Esophagus mucosa (tissue), 1 donor: ENCODE measurements at regions not wholly inside any gene's neighbourhood (a gene's known extent, or its start where the extent isn't known, plus 50 kb on each side); places are given as distances from the start of the nearest gene placed in this dataset.
"Not testable (repeated sequence)": the region's sequence is repeated elsewhere in the genome, so short reads cannot be mapped to it uniquely, and the experiment has no call there.

Source experiments
- ATAC-seq: fragments of 200-7000 bp; cut with Tn5 transposase; one replicate; pipeline ENCODE4 v1.9.1; 2020
- donor health status: DM: yes; HTN: yes; CAD: no.

DNA sequence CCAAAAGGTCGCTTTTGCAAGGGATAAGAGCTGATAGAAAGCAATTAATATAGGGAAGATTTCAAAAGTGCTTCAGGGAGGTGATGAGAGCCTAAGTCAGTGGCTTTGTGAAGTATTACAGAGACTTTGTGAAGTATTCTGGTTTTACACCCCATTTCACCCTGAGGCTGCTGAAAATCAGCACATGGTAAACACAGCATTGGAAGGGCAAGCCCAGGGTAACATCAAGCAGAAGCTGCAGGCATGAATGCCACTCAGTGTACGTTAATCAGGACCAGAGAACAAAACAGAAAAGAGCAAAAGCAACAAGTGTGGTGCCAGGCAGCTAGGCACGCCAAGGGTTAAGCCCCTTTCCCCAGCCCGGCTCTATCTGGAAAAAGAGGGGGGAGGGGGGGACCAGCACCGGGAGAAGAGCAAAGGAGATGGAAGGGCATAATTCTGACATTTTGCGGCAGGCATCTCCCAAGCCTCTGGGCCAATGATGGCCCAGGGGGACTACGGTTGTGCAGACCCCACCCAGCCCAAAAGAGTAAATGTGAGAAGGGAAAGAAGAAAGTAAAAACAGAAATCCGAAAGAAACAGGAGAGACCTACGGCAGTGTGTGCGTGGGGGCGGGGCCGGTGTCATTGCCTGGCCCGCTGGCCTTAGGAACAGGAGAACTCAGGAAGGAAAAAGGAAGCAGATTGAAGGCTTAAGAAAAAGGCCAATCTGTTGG is 58.9 kb downstream of the DHRS2 start:
- peak; percentile 35 for ATAC-seq

DNA sequence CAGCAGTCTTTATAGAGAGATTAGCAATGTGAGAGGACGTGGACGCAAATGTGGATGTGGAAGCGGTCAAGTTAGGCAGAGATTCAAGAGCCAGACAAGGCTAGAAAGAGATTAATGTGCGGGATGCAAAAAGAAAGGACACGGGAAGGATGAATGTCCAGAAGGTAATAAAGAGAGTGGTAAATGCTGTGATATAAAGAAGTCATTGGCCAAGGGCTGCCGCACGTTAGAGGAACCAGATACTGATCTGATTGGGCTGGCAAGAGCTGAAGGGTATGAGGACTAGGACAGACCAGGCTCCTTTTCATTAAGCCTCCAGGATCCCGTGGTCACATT is 59.5 kb downstream of the DHRS2 start:
- no peak for ATAC-seq

GRCh38 chr14:23696701-23697239 is 60.6 kb downstream of the DHRS2 start:
- no peak for ATAC-seq

DNA sequence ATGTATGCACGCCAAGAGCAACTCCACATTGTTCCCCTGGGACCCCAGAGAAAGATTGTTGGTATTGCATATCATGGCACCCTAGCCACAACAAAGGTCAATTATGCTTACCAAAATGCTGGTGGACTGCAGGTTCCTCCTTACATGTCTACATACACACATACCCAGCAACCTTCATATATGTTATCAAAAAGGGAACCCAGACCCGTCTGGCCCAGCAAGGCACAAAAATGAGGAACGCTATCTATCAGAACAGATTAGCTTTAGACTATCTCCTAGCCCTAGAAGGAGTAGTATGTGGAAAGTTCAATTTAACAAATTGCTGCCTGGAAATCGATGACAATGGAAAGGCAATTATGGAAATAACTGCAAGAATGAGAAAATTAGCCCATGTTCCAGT is 61.5 kb downstream of the DHRS2 start:
- ATAC-seq = no peak

GRCh38 chr14:23702656-23703426 is 66.7 kb downstream of the DHRS2 start:
- ATAC-seq = no peak

- ATAC-seq = no peak
These were observed 68.7 kb downstream of the DHRS2 start for GRCh38 chr14:23704890-23705289.

DNA sequence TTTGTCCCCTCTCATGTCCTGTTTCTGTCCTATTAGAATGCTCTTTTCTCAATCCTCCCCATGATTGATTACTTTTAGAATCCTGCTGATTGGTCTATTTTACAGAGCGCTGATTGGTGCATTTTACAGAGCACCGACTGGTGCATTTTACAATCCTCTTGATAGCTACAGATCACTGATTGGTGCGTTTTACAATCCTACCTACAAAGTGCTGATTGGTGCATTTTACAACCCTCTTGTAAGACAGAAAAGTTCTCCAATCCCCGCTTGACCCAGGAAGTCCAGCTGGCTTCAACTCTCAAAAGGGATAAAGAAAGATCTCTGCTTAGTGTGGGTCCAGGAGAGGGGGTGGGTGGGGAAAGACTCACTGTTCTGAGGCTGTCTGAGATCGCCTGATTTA is 71.3 kb downstream of the DHRS2 start:
- ATAC-seq = no peak

DNA sequence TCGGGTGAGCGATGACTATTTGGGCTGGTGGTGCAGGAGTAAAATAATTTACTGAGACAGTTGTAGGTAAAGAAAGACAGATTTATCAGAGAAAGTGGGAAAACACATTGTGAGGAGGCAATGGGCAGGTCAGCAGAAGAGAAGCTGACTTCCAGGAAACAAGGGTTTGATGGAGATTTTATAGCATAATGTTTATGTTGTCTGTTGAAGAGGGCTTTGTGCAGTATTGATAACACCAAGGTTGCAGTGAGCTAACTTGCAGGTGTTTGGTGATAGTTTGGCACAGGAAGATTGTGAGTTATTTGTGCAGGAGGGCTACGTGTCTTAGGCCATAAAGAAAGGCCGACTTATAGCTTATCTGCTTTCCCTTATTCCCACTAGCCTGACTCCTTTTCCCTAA is 72.2 kb downstream of the DHRS2 start:
- ATAC-seq = no peak

GRCh38 chr14:23709923-23710322 is 73.8 kb downstream of the DHRS2 start:
- no peak for ATAC-seq

DNA sequence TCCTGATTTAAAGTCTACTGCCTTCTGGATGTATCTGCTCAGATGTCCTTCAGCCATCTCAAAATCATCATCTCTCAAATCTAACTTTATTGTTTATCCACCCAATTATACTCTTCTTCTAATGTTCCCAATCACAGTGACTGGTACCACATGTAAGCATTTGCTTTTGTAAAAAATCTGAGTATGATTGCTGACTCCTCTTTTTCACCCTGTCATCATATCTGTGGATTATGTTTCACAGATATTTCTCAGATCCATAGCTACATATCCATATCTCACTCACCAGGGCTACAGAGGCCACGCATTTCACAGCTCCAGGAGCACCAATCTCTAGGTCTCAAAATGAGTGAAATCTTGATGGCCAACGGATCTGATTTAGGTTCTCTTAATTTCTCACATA is 76.1 kb downstream of the DHRS2 start:
- ATAC-seq = no peak

DNA sequence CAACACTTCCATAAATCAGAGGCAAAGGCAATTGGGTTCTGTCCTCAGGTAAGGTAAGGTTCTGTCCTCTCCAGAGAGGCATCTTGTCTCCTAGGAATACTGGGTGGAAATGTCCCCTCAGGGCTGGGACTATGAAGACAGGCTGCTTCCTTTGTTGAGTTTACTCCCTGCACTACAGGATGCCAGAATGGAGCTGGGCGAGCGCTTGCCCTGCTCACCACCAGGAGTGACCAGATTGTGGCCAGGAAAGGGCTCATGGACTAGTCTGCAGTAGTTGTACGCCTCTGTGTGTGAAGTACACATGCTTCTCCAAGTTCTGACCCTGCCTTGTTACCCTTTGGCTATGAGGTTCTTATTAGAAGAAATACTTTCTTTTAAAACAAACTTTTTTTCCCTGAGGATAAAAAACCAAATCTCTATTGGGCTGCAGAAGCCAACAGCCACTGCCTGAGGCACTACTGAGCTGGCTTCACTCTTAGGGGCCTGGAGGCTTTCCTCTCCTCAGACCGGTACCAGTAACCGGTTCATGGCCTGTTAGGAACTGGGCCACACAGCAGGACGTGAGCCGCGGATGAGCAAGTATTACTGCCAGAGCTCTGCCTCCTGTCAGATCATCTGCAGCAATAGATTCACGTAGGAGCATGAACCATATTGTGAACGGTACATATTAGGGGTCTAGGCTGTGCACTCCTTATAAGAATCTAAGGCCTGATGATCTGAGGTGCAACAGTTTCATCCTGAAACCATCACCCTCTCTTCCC is 83.2 kb downstream of the DHRS2 start:
- ATAC-seq = no peak

DNA sequence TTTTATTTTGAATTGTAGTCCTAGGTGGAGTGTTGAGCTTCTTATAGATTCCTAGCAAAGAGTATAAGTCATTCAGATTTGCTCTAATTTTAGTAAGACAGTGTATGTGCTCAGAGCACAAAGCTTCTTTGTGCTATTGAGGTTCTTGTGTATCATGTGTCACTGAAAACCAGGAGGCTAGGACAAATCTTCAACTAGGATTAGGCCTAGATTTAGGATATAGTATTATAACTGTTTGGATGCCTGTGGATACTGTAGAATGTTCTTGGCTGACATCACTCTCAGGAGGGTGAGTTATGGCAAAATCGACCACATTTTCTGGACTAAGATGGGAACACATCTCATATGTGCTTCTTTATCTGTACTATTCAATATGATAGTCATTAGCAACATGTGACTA is 86.5 kb downstream of the DHRS2 start:
- ATAC-seq = no peak

- ATAC-seq = no peak
These were observed 87.7 kb downstream of the DHRS2 start for GRCh38 chr14:23723911-23724310.

- ATAC-seq = no peak
These were observed 89.4 kb downstream of the DHRS2 start for GRCh38 chr14:23725528-23725927.

GRCh38 chr14:23725980-23726710 is 90.0 kb downstream of the DHRS2 start:
- no peak for ATAC-seq

- ATAC-seq = peak; percentile 71
These were observed 91.6 kb downstream of the DHRS2 start for GRCh38 chr14:23727566-23728335.

GRCh38 chr14:23728791-23729190 is 92.6 kb downstream of the DHRS2 start:
- no peak for ATAC-seq

- ATAC-seq = no peak
These were observed 93.7 kb downstream of the DHRS2 start for GRCh38 chr14:23729720-23730387.

DNA sequence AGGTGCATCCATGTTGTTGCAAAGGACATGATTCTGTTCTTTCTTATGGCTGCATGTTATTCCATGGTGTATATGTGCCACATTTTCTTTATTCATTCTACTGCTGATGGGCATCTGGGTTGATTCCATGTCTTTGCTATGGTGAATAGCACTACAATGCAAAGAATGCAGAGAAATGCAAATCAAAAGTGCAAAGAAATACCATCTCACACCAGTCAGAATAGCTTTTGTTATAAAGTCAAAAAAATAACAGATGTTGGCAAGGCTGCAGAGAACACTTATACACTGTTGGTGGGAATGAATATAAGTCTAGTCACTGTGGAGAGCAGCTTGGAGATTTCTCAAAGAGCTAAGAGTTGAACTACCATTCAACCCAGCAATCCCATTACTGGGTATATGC is 99.2 kb downstream of the DHRS2 start:
- no peak for ATAC-seq

- ATAC-seq = not testable (repeated sequence)
These were observed 108.2 kb downstream of the DHRS2 start for GRCh38 chr14:23744368-23744767.

DNA sequence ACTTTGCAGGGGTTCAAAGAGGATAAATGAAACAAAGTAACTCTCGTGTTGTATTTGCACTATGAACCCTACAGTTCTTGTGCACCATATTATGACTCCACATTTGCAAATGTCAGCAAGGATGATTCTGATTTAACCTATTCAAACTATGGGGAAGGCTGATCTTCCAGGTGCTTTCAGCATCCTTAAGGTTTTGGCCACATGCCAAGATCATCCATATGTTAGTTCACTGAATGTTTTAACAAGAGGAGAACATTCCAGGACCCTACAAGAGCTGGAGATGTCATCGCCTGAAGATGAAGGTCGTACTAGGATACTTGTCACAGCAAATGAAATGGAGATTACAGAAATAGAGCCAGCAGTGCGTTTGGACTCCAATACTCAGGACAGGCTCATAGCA is 114.2 kb downstream of the DHRS2 start:
- ATAC-seq = no peak
